Keratinocyte (primary cell): ENCODE measurements at regions not wholly inside any gene's neighbourhood (a gene's known extent, or its start where the extent isn't known, plus 50 kb on each side); places are given as distances from the start of the nearest gene placed in this dataset.

Source experiments
- DNase-seq: peaks from one replicate; pipeline ENCODE4 v3.0.0-alpha.2; 2011; ENCODE audit warnings: low read depth, missing footprints, low spot score
- FAIRE-seq: peaks from 2 replicates; lab custom pipeline; 2011; peaks lifted over from hg19 to GRCh38; lab: Jason Lieb, UNC
- H2AFZ ChIP-seq: 2 replicates; pipeline ENCODE4 v1.6.0; 2012; ENCODE audit warnings: low read length, control low read depth, inconsistent platforms; ENCODE audit not compliant: control insufficient read depth
- H3K27ac ChIP-seq: 2 replicates; pipeline ENCODE4 v1.5.1; 2011; ENCODE audit warnings: low read length; ENCODE audit not compliant: control insufficient read depth, insufficient read depth
- H3K27me3 ChIP-seq: 3 replicates; pipeline ENCODE4 v1.6.0; 2011; ENCODE audit warnings: low read length; ENCODE audit not compliant: control insufficient read depth, insufficient read depth; ENCODE audit errors: extremely low read depth
- H3K36me3 ChIP-seq, 2 experiments: 2 replicates in 1 of 2; 3 replicates in 1 of 2; pipeline ENCODE4 v1.5.1; 2011; ENCODE audit warnings: low read length in 2 of 2, mild to moderate bottlenecking in 1 of 2; ENCODE audit not compliant: control insufficient read depth in 2 of 2, insufficient read depth in 2 of 2; ENCODE audit errors: extremely low read depth in 1 of 2
- H3K4me1 ChIP-seq: 3 replicates; pipeline ENCODE4 v1.5.1; 2011; ENCODE audit warnings: low read length; ENCODE audit not compliant: control insufficient read depth, insufficient read depth; ENCODE audit errors: extremely low read depth
- H3K4me2 ChIP-seq: 3 replicates; pipeline ENCODE4 v1.6.0; 2011; ENCODE audit warnings: low read depth, low read length; ENCODE audit not compliant: control insufficient read depth, insufficient read depth; ENCODE audit errors: extremely low read depth
- H3K4me3 ChIP-seq, 3 experiments: fragments of 200-600 bp in 1 of 3; sonication (generic) in 1 of 3; 2 replicates in 2 of 3; 3 replicates in 1 of 3; pipeline ENCODE4 v1.5.1; 2011 to 2016; ENCODE audit warnings: low read length in 3 of 3, mild to moderate bottlenecking in 3 of 3, control low read depth in 2 of 3, inconsistent platforms in 1 of 3, low read depth in 1 of 3, mixed read lengths in 1 of 3, mixed run types in 1 of 3, moderate library complexity in 1 of 3; ENCODE audit not compliant: control insufficient read depth in 2 of 3, insufficient read depth in 2 of 3; ENCODE audit errors: extremely low read depth in 1 of 3
- H3K79me2 ChIP-seq: 2 replicates; pipeline ENCODE4 v1.6.0; 2012; ENCODE audit warnings: low read length; ENCODE audit not compliant: control insufficient read depth, insufficient read depth
- H3K9ac ChIP-seq: 3 replicates; pipeline ENCODE4 v1.6.0; 2011; ENCODE audit warnings: low read length; ENCODE audit not compliant: control insufficient read depth, insufficient read depth; ENCODE audit errors: extremely low read depth
- H3K9me1 ChIP-seq: 3 replicates; pipeline ENCODE4 v1.6.0; 2011; ENCODE audit warnings: low read length; ENCODE audit not compliant: control insufficient read depth, insufficient read depth; ENCODE audit errors: extremely low read depth
- H3K9me3 ChIP-seq: 2 replicates; pipeline ENCODE4 v1.5.1; 2012; ENCODE audit warnings: low read depth, low read length; ENCODE audit not compliant: control insufficient read depth
- H4K20me1 ChIP-seq: 3 replicates; pipeline ENCODE4 v1.6.0; 2011; ENCODE audit warnings: low read length; ENCODE audit not compliant: control insufficient read depth, insufficient read depth; ENCODE audit errors: extremely low read depth
- CTCF ChIP-seq, 3 experiments: IDR thresholded peaks in 1 of 3; conservative IDR thresholded peaks in 1 of 3; optimal IDR thresholded peaks in 1 of 3; 2 replicates in 2 of 3; 3 replicates in 1 of 3; pipeline versions ENCODE3 to v1.5.1; 2011; ENCODE audit warnings: low read length in 3 of 3, mild to moderate bottlenecking in 3 of 3, moderate library complexity in 2 of 3, control low read depth in 1 of 3, inconsistent platforms in 1 of 3; ENCODE audit not compliant: insufficient read depth in 2 of 3; ENCODE audit errors: extremely low read depth in 1 of 3
- EZH2 ChIP-seq: IDR thresholded peaks from one replicate; pipeline ENCODE4 v1.6.1; 2012; ENCODE audit warnings: inconsistent platforms, mild to moderate bottlenecking, low read length, moderate library complexity
- dilution Hi-C: fragments of 300-500 bp; cut with MboI; formaldehyde crosslinking; loops from one replicate; pipeline ENCODE4 v1.7.0; 2020; ENCODE audit warnings: low sequenced_read_pairs; ENCODE audit not compliant: extremely low pct_ligation_motif_present

GRCh38 chr2:123045713-123046112 is 979.4 kb upstream of the CNTNAP5 start:
- H3K27me3 ChIP-seq, result no peaks in the 10 kb centered on the region
- H3K27ac ChIP-seq, result no peak overlapping the region
- H3K4me2 ChIP-seq, result no peak overlapping the region
- no peak overlapping the region for H3K9ac ChIP-seq
- TF ChIP-seq CTCF (optimal IDR thresholded peaks at IDR 0.05 in 1 of 3, IDR thresholded peaks at IDR 0.05 in 1 of 3, conservative IDR thresholded peaks at IDR 0.05 in 1 of 3; ENCODE audit: extremely low read depth in 1 of 3, insufficient read depth in 2 of 3, low read length in 3 of 3) (no peak), EZH2 (no peak)
- no peak overlapping the region for H3K4me3 ChIP-seq
- H3K4me1 ChIP-seq, result no peaks in the 10 kb centered on the region
- H3K79me2 ChIP-seq, result no peaks in the 10 kb centered on the region
- H2AFZ ChIP-seq, result no peak overlapping the region
- dilution Hi-C loops, result no loop called here
- FAIRE-seq (no peak), DNase-seq (no peak)
- no peaks in the 10 kb centered on the region for H3K36me3 ChIP-seq
- no peaks in the 10 kb centered on the region for H3K9me1 ChIP-seq
- no peaks in the 10 kb centered on the region for H3K9me3 ChIP-seq
- no peaks in the 10 kb centered on the region for H4K20me1 ChIP-seq

- Histone ChIP-seq H3K36me3 (no peaks in the 10 kb centered on the region), H3K9me1 (no peaks in the 10 kb centered on the region), H3K4me1 (no peaks in the 10 kb centered on the region), H3K9me3 (no peaks in the 10 kb centered on the region), H4K20me1 (no peaks in the 10 kb centered on the region), H3K9ac (no peak overlapping the region), H2AFZ (no peak overlapping the region), H3K79me2 (no peaks in the 10 kb centered on the region), H3K27me3 (no peaks in the 10 kb centered on the region), H3K4me2 (no peak overlapping the region), H3K27ac (no peak overlapping the region), H3K4me3 (no peak overlapping the region)
- TF ChIP-seq CTCF (optimal IDR thresholded peaks at IDR 0.05 in 1 of 3, IDR thresholded peaks at IDR 0.05 in 1 of 3, conservative IDR thresholded peaks at IDR 0.05 in 1 of 3; ENCODE audit: extremely low read depth in 1 of 3, insufficient read depth in 2 of 3, low read length in 3 of 3) (no peak), EZH2 (no peak)
- FAIRE-seq, result no peak
- DNase-seq, result no peak
- dilution Hi-C loops, result no loop called here
Measured at GRCh38 chr2:123047186-123047585, 977.9 kb upstream of the CNTNAP5 start.
